ENCODE measurements at regions not wholly inside any gene's neighbourhood (a gene's known extent, or its start where the extent isn't known, plus 50 kb on each side); places are given as distances from the start of the nearest gene placed in this dataset.

GRCh38 chr3:46123646-46124045, 84.5 kb downstream of the CCR1 start:
- TF ChIP-seq, protein P1, sequence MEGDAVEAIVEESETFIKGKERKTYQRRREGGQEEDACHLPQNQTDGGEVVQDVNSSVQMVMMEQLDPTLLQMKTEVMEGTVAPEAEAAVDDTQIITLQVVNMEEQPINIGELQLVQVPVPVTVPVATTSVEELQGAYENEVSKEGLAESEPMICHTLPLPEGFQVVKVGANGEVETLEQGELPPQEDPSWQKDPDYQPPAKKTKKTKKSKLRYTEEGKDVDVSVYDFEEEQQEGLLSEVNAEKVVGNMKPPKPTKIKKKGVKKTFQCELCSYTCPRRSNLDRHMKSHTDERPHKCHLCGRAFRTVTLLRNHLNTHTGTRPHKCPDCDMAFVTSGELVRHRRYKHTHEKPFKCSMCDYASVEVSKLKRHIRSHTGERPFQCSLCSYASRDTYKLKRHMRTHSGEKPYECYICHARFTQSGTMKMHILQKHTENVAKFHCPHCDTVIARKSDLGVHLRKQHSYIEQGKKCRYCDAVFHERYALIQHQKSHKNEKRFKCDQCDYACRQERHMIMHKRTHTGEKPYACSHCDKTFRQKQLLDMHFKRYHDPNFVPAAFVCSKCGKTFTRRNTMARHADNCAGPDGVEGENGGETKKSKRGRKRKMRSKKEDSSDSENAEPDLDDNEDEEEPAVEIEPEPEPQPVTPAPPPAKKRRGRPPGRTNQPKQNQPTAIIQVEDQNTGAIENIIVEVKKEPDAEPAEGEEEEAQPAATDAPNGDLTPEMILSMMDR (IDR thresholded peaks at IDR 0.05): no peak
- no peak for TF ChIP-seq ETV6 (CRISPR knock-in tag; IDR thresholded peaks at IDR 0.05)
- TF ChIP-seq IRF2 (CRISPR knock-in tag; IDR thresholded peaks at IDR 0.05; ENCODE audit: borderline replicate concordance, low read depth): no peak
- no peak for TF ChIP-seq USF2 (CRISPR knock-in tag; IDR thresholded peaks at IDR 0.05)
- TF ChIP-seq TEAD4 (CRISPR knock-in tag; IDR thresholded peaks at IDR 0.05): no peak
- no peak for TF ChIP-seq NFATC4 (CRISPR knock-in tag; IDR thresholded peaks at IDR 0.05)
- no peak for TF ChIP-seq CBFB (CRISPR knock-in tag; IDR thresholded peaks at IDR 0.05; ENCODE audit: low read depth)
- TF ChIP-seq SP1 (CRISPR knock-in tag; conservative IDR thresholded peaks at IDR 0.05): no peak
- no peak for TF ChIP-seq PREB (CRISPR knock-in tag; IDR thresholded peaks at IDR 0.05; ENCODE audit: borderline replicate concordance)
- TF ChIP-seq NFYB (CRISPR knock-in tag; conservative IDR thresholded peaks at IDR 0.05; ENCODE audit: low read depth): no peak
- TF ChIP-seq IRF1 (CRISPR knock-in tag; IDR thresholded peaks at IDR 0.05): no peak
- TF ChIP-seq ZNF317 (CRISPR knock-in tag; IDR thresholded peaks at IDR 0.05; ENCODE audit: borderline replicate concordance, low read depth): no peak
- no peak for TF ChIP-seq ARID4B (CRISPR knock-in tag; IDR thresholded peaks at IDR 0.05; ENCODE audit: borderline replicate concordance)
